Upper lobe of left lung (tissue), 6 donors: ENCODE measurements at regions not wholly inside any gene's neighbourhood (a gene's known extent, or its start where the extent isn't known, plus 50 kb on each side); places are given as distances from the start of the nearest gene placed in this dataset.
"Not testable (repeated sequence)": the region's sequence is repeated elsewhere in the genome, so short reads cannot be mapped to it uniquely, and the experiment has no call there.

Experiments used
- ATAC-seq, 2 donors: fragments of 200-7000 bp; cut with Tn5 transposase; one replicate each; pipeline ENCODE4 v1.9.1; 2022; ENCODE audit warnings: mild to moderate bottlenecking in 2 of 2, moderate library complexity in 2 of 2; ENCODE audit not compliant: low FRiP score in 2 of 2
- DNase-seq, 2 donors: peaks; one replicate each; pipeline ENCODE4 v3.0.0-alpha.2; 2019 to 2020
- H3K27ac ChIP-seq, 4 donors: fragments of 200-600 bp; sonication (generic); one replicate each; pipeline ENCODE4 v1.5.1; 2016 to 2019
- H3K27me3 ChIP-seq, 4 donors: fragments of 200-600 bp; sonication (generic); one replicate each; pipeline ENCODE4 v1.5.1; 2017 to 2019
- H3K36me3 ChIP-seq, 4 donors: fragments of 200-600 bp; sonication (generic); one replicate each; pipeline ENCODE4 v1.5.1; 2016 to 2019
- H3K4me1 ChIP-seq, 4 donors: fragments of 200-600 bp; sonication (generic); one replicate each; pipeline ENCODE4 v1.5.1; 2018 to 2019
- H3K4me3 ChIP-seq, 4 donors: fragments of 200-600 bp; sonication (generic); one replicate each; pipeline ENCODE4 v1.5.1; 2017 to 2019; ENCODE audit warnings: mild to moderate bottlenecking in 2 of 4, moderate library complexity in 1 of 4
- H3K9me3 ChIP-seq, 4 donors: fragments of 200-600 bp; sonication (generic); one replicate each; pipeline ENCODE4 v1.5.1; 2018 to 2019
- CTCF ChIP-seq, 6 experiments: fragments of 450-650 bp in 4 of 6; fragments of 200-600 bp in 2 of 6; sonication (generic) in 2 of 6; IDR thresholded peaks; one replicate each; pipeline ENCODE4 v1.5.1; 2016 to 2019; ENCODE audit warnings: antibody characterized with exemption in 6 of 6
- EP300 ChIP-seq, 4 donors: sonication (generic); formaldehyde crosslinking; IDR thresholded peaks; one replicate each; pipeline ENCODE4 v1.5.1; 2017; ENCODE audit warnings: antibody characterized with exemption in 4 of 4, control low read depth in 2 of 4
- POLR2A ChIP-seq, 4 donors: fragments of 450-650 bp; IDR thresholded peaks; one replicate each; pipeline ENCODE4 v1.5.1; 2016 to 2017; ENCODE audit warnings: antibody characterized with exemption in 4 of 4, mild to moderate bottlenecking in 2 of 4
- POLR2AphosphoS5 ChIP-seq, 2 donors: sonication (generic); formaldehyde crosslinking; IDR thresholded peaks; one replicate each; pipeline ENCODE4 v1.5.1; 2017; ENCODE audit warnings: antibody characterized with exemption in 2 of 2
- WGBS, 2 donors: methylation state at CpG; one replicate each; pipeline ENCODE4 v1.1.5; 2017 to 2018; 5-methylcytosine and 5-hydroxymethylcytosine counted together
- donor health status: DM: no; HTN: no; CAD: no; lungs with moderate emphysema.
- donor health status: DM: no; HTN: yes; CAD: no; lungs with severe emphysema.

GRCh38 chr6:104459543-104459942 lies 400.2 kb downstream of the HACE1 start:
- Histone ChIP-seq H3K27ac (no peak overlapping the region), H3K27me3 (no peaks in the 10 kb centered on the region), H3K4me3 (no peak overlapping the region), H3K9me3 (no peaks in the 10 kb centered on the region), H3K4me1 (peaks cover 0 to 6% (median 0%) of the 10 kb centered on the region in 4 donors), H3K36me3 (no peaks in the 10 kb centered on the region)
- no peak for DNase-seq
- 83 to 89% methylated on average over 1 of the region's 1 CpG for WGBS, 2 donors
- no peak for TF ChIP-seq POLR2A (IDR thresholded peaks at IDR 0.05)
- no peak for TF ChIP-seq POLR2AphosphoS5 (IDR thresholded peaks at IDR 0.05)
- no peak for TF ChIP-seq CTCF (IDR thresholded peaks at IDR 0.05)
- no peak for ATAC-seq

GRCh38 chr6:104449918-104450317 lies 409.8 kb downstream of the HACE1 start:
- 38 to 39% methylated on average over 1 of the region's 1 CpG for WGBS, 2 donors
- H3K27ac ChIP-seq: no peak overlapping the region
- DNase-seq (no peak), ATAC-seq (no peak)
- no peaks in the 10 kb centered on the region for H3K4me1 ChIP-seq
- H3K27me3 ChIP-seq: no peaks in the 10 kb centered on the region
- H3K4me3 ChIP-seq: no peak overlapping the region
- H3K36me3 ChIP-seq: no peaks in the 10 kb centered on the region
- TF ChIP-seq CTCF (IDR thresholded peaks at IDR 0.05) (no peak), POLR2AphosphoS5 (IDR thresholded peaks at IDR 0.05) (no peak), EP300 (IDR thresholded peaks at IDR 0.05) (no peak), POLR2A (IDR thresholded peaks at IDR 0.05) (no peak)
- peaks cover 0 to 3% (median 0%) of the 10 kb centered on the region in 4 donors for H3K9me3 ChIP-seq

- ATAC-seq, H3K9me3 ChIP-seq, H3K27me3 ChIP-seq, H3K4me3 ChIP-seq, H3K27ac ChIP-seq, H3K36me3 ChIP-seq, H3K4me1 ChIP-seq: not testable (repeated sequence)
- 92 to 95% methylated on average over 28 to 41 of the region's 45 CpGs for WGBS, 2 donors
- DNase-seq: peak in 1 of 2 donors; percentile 70
Measured at GRCh38 chr6:104446101-104447080, 413.3 kb downstream of the HACE1 start.

GRCh38 chr6:104434519-104434918 lies 425.2 kb downstream of the HACE1 start:
- DNase-seq: no peak
- H3K4me3 ChIP-seq: no peak overlapping the region
- H3K9me3 ChIP-seq: no peaks in the 10 kb centered on the region
- H3K4me1 ChIP-seq: no peaks in the 10 kb centered on the region
- 67 to 70% methylated on average over 2 of the region's 2 CpGs for WGBS, 2 donors
- H3K27ac ChIP-seq: no peak overlapping the region
- ATAC-seq: no peak
- no peaks in the 10 kb centered on the region for H3K36me3 ChIP-seq
- TF ChIP-seq CTCF (IDR thresholded peaks at IDR 0.05) (no peak), POLR2A (IDR thresholded peaks at IDR 0.05) (no peak), EP300 (IDR thresholded peaks at IDR 0.05) (no peak), POLR2AphosphoS5 (IDR thresholded peaks at IDR 0.05) (no peak)
- H3K27me3 ChIP-seq: no peaks in the 10 kb centered on the region

GRCh38 chr6:104431096-104431495 lies 428.6 kb downstream of the HACE1 start:
- Histone ChIP-seq H3K9me3 (no peaks in the 10 kb centered on the region), H3K4me3 (no peak overlapping the region), H3K4me1 (no peaks in the 10 kb centered on the region), H3K27me3 (no peaks in the 10 kb centered on the region), H3K36me3 (no peaks in the 10 kb centered on the region), H3K27ac (no peak overlapping the region)
- WGBS, 2 donors: 77 to 78% methylated on average over 3 of the region's 3 CpGs
- ATAC-seq (no peak), DNase-seq (no peak)
- TF ChIP-seq POLR2A (IDR thresholded peaks at IDR 0.05): no peak
- TF ChIP-seq CTCF (IDR thresholded peaks at IDR 0.05): no peak
- no peak for TF ChIP-seq EP300 (IDR thresholded peaks at IDR 0.05)
- TF ChIP-seq POLR2AphosphoS5 (IDR thresholded peaks at IDR 0.05): no peak
